ENCODE measurements at regions not wholly inside any gene's neighbourhood (a gene's known extent, or its start where the extent isn't known, plus 50 kb on each side); places are given as distances from the start of the nearest gene placed in this dataset.

GRCh38 chr2:213232649-213233437, 51.4 kb upstream of the SPAG16 start:
- DNase-seq (ENCODE audit: low read depth) = no peak
- no peak overlapping the region for H3K4me3 ChIP-seq (ENCODE audit: low read length)
- TF ChIP-seq CTCF (conservative IDR thresholded peaks at IDR 0.05; ENCODE audit: low read depth, low read length) = no peak

DNA sequence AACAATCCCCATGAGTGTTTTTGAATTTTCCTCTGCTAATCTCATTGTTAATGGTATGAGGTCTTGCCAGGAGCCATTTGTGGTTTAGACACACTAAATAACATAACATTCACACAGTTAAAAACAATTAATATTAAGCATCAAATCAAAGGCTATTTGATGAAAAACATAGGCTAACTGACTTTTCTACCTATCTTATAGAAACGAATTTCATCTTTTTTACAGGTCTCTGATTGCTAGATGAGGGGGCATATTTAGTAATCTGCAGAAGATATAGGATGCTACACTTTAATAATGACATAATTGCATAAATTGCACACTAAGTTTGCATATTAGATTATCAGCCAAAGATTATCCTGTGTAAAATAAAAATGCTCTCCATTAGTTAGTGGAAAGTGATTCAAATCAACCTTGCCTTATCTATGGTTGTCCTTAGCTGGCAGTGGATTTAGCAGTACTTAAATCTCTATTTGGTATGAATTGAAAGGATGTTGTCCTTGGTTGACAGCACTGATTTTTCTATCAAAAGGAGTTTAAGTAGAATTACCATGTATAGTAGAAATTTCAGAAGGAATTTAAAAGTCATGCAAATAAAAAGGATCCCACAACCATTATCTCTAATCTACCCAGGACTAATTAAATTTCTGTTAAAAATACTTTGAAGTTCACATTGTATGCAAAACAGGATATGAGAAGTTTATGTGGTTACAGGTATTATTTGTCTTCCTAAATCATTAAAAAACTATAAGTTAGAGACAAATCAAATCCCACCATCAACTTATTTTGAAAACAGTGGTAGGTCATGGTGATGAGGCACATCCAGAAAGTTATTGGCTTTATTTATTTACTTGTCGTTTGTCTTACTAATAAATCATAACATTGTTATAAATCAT, 50.6 kb upstream of the SPAG16 start:
- no peak for TF ChIP-seq CTCF (conservative IDR thresholded peaks at IDR 0.05; ENCODE audit: low read depth, low read length)
- no peak for DNase-seq (ENCODE audit: low read depth)
- no peak overlapping the region for H3K4me3 ChIP-seq (ENCODE audit: low read length)
